ENCODE measurements at regions not wholly inside any gene's neighbourhood (a gene's known extent, or its start where the extent isn't known, plus 50 kb on each side); places are given as distances from the start of the nearest gene placed in this dataset.

DNA sequence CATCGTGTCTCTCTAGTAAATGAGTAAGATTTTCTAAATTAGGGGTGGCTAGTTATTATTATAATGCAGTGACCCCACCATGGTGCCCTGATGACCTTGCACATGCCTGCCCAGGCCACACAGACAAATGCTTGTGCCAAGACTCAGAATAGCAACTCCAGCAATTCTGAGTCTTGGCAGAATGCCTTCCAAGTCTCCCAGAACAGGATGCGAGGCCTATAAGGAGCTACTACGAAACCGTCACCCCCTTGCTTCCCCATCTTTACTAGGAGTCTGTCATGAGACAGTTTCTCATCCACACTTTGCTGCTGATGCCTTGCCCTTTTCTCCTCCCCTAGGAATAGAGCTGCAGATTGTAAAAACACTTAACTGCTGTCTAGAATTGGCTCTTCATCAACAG, 559.9 kb downstream of the TRHDE start:
- 18% methylated on average over 4 of the region's 4 CpGs for WGBS (ENCODE audit: missing lambda C conversion rate)
- no peak overlapping the region for H3K4me3 ChIP-seq
- ChIA-PET CTCF (no interaction called here), POLR2A (no interaction called here)
- H3K27ac ChIP-seq, result no peak overlapping the region
- H3K4me2 ChIP-seq, result no peak overlapping the region
- DNase-seq (ENCODE audit: low read depth in 1 of 2, low spot score in 1 of 2) (no peak), FAIRE-seq (no peak), ATAC-seq (no peak)
- no peaks in the 10 kb centered on the region for H3K9me3 ChIP-seq
- TF ChIP-seq FOXS1 (CRISPR knock-in tag; IDR thresholded peaks at IDR 0.05) (no peak), CTCF (IDR thresholded peaks at IDR 0.05) (no peak), ATOH8 (CRISPR knock-in tag; IDR thresholded peaks at IDR 0.05; ENCODE audit: low read depth) (no peak), ELK1 (IDR thresholded peaks at IDR 0.05; ENCODE audit: low read depth, low read length) (no peak), ZFP36 (IDR thresholded peaks at IDR 0.05; ENCODE audit: borderline replicate concordance, partially characterized antibody) (no peak), HES2 (IDR thresholded peaks at IDR 0.05) (no peak), RCOR1 (IDR thresholded peaks at IDR 0.05; ENCODE audit: low read depth, low read length) (no peak), SREBF2 (IDR thresholded peaks at IDR 0.05) (no peak), JUNB (IDR thresholded peaks at IDR 0.05) (no peak)
- H3K4me1 ChIP-seq, result no peaks in the 10 kb centered on the region

GRCh38 chr12:72836194-72836593, 564.0 kb downstream of the TRHDE start:
- H3K4me1 ChIP-seq, result no peaks in the 10 kb centered on the region
- CTCF ChIA-PET, result interaction anchor here (1.1 kb wide), 1 partner anchor 9 kb away, joined by 4 read pairs; no protein-coding TSS in a partner anchor
- no peak overlapping the region for H3K4me3 ChIP-seq
- no peak overlapping the region for H3K4me2 ChIP-seq
- H3K27ac ChIP-seq, result no peak overlapping the region
- ATAC-seq (no peak), FAIRE-seq (no peak), DNase-seq (ENCODE audit: low read depth in 1 of 2, low spot score in 1 of 2) (no peak)
- TF ChIP-seq GATA3 (IDR thresholded peaks at IDR 0.05; ENCODE audit: borderline replicate concordance) (no peak), USF2 (IDR thresholded peaks at IDR 0.05) (no peak), NR3C1 (IDR thresholded peaks at IDR 0.05) (no peak), KDM1A (IDR thresholded peaks at IDR 0.05; ENCODE audit: low read depth) (no peak), EP300 (IDR thresholded peaks at IDR 0.05) (no peak), ZFP36 (IDR thresholded peaks at IDR 0.05; ENCODE audit: borderline replicate concordance, partially characterized antibody) (no peak), HOXB5 (CRISPR knock-in tag; IDR thresholded peaks at IDR 0.05) (no peak), POLR2AphosphoS2 (conservative IDR thresholded peaks at IDR 0.05; ENCODE audit: low read length) (no peak), MAFK (IDR thresholded peaks at IDR 0.05; ENCODE audit: partially characterized antibody) (no peak), E2F6 (IDR thresholded peaks at IDR 0.05; ENCODE audit: borderline replicate concordance, low read depth) (no peak), EHF (CRISPR knock-in tag; IDR thresholded peaks at IDR 0.05) (no peak), CTCF (IDR thresholded peaks at IDR 0.05) (no peak), TP53 (CRISPR knock-in tag; IDR thresholded peaks at IDR 0.05) (no peak), CHD2 (IDR thresholded peaks at IDR 0.05; ENCODE audit: low read length, partially characterized antibody) (no peak), RAD21 (conservative IDR thresholded peaks at IDR 0.05 in 1 of 2, IDR thresholded peaks at IDR 0.05 in 1 of 2) (no peak), POLR2A (IDR thresholded peaks at IDR 0.05; ENCODE audit: low read length) (no peak), HEYL (CRISPR knock-in tag; IDR thresholded peaks at IDR 0.05) (no peak), EHMT2 (IDR thresholded peaks at IDR 0.05; ENCODE audit: low read depth) (no peak), HDAC2 (IDR thresholded peaks at IDR 0.05) (no peak)
- TF ChIP-seq, protein P1, sequence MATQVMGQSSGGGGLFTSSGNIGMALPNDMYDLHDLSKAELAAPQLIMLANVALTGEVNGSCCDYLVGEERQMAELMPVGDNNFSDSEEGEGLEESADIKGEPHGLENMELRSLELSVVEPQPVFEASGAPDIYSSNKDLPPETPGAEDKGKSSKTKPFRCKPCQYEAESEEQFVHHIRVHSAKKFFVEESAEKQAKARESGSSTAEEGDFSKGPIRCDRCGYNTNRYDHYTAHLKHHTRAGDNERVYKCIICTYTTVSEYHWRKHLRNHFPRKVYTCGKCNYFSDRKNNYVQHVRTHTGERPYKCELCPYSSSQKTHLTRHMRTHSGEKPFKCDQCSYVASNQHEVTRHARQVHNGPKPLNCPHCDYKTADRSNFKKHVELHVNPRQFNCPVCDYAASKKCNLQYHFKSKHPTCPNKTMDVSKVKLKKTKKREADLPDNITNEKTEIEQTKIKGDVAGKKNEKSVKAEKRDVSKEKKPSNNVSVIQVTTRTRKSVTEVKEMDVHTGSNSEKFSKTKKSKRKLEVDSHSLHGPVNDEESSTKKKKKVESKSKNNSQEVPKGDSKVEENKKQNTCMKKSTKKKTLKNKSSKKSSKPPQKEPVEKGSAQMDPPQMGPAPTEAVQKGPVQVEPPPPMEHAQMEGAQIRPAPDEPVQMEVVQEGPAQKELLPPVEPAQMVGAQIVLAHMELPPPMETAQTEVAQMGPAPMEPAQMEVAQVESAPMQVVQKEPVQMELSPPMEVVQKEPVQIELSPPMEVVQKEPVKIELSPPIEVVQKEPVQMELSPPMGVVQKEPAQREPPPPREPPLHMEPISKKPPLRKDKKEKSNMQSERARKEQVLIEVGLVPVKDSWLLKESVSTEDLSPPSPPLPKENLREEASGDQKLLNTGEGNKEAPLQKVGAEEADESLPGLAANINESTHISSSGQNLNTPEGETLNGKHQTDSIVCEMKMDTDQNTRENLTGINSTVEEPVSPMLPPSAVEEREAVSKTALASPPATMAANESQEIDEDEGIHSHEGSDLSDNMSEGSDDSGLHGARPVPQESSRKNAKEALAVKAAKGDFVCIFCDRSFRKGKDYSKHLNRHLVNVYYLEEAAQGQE (IDR thresholded peaks at IDR 0.05), result no peak
- POLR2A ChIA-PET, result no interaction called here
- H3K9me3 ChIP-seq, result no peaks in the 10 kb centered on the region; the same call in 2 of the 3 replicates

Measured in A549 (cell line).